Heart left ventricle (tissue), 16 donors: ENCODE measurements at regions not wholly inside any gene's neighbourhood (a gene's known extent, or its start where the extent isn't known, plus 50 kb on each side); places are given as distances from the start of the nearest gene placed in this dataset.
"Not testable (repeated sequence)": the region's sequence is repeated elsewhere in the genome, so short reads cannot be mapped to it uniquely, and the experiment has no call there.

Experiments used
- ATAC-seq, 4 donors: fragments of 200-7000 bp; cut with Tn5 transposase; one replicate each; pipeline ENCODE4 v1.9.1; 2020 to 2022; ENCODE audit warnings: moderate library complexity in 4 of 4, mild to moderate bottlenecking in 3 of 4, moderate number of reproducible peaks in 1 of 4
- DNase-seq, 5 donors: peaks; one replicate each; pipeline ENCODE4 v3.0.0-alpha.2; 2020
- H3K27ac ChIP-seq, 12 donors: fragments of 200-600 bp; sonication (generic) in 4 of 12; one replicate each; pipeline versions ENCODE4 v1.5.0 to v1.8.0; 2016 to 2022; ENCODE audit warnings: mild to moderate bottlenecking in 2 of 12
- H3K27me3 ChIP-seq, 9 donors: fragments of 200-600 bp; sonication (generic) in 2 of 9; one replicate each; pipeline versions ENCODE4 v1.5.1 to v1.8.0; 2016 to 2022; ENCODE audit warnings: mild to moderate bottlenecking in 3 of 9
- H3K36me3 ChIP-seq, 9 donors: fragments of 200-600 bp; sonication (generic) in 2 of 9; one replicate each; pipeline versions ENCODE4 v1.5.0 to v1.8.0; 2018 to 2022; ENCODE audit warnings: mild to moderate bottlenecking in 2 of 9
- H3K4me1 ChIP-seq, 12 donors: fragments of 200-600 bp; sonication (generic) in 4 of 12; one replicate each; pipeline versions ENCODE4 v1.5.0 to v1.8.0; 2016 to 2022; ENCODE audit warnings: mild to moderate bottlenecking in 3 of 12
- H3K4me3 ChIP-seq, 12 donors: fragments of 200-600 bp; sonication (generic) in 4 of 12; one replicate each; pipeline versions ENCODE4 v1.5.0 to v1.8.0; 2017 to 2022; ENCODE audit warnings: mild to moderate bottlenecking in 9 of 12, moderate library complexity in 4 of 12
- H3K9me3 ChIP-seq, 12 donors: fragments of 200-600 bp; sonication (generic) in 4 of 12; one replicate each; pipeline versions ENCODE4 v1.5.0 to v1.8.0; 2016 to 2022; ENCODE audit warnings: mild to moderate bottlenecking in 1 of 12
- WGBS, 4 donors: extraction: QIAGEN DNeasy Blood & Tissue Kit in 2 of 4; methylation state at CpG; one replicate each; pipeline versions ENCODE4 v1.1.5 to v1.1.7; 2013 to 2018; 5-methylcytosine and 5-hydroxymethylcytosine counted together
- intact Hi-C, 10 donors: fragments of 100-400 bp; cut with DNase I; formaldehyde crosslinking; loops; one replicate each; pipeline versions ENCODE4 v1.11.1 to v1.14.2; 2022
- donor health status: ischemic (EF 13 %, LVEDD 7.1; RV severe dilation, severe dysfunction).
- donor health status: healthy with polysubstance abuse.
- donor health status: DM: no; HTN: yes; CAD: no.
- donor health status: DM: no; HTN: no; CAD: no.
- donor health status: ischemic (EF 25% LVEDD 6.9; RV normal size, moderate dysfunction).
- donor health status: ischemic (EF 25% LVEDD 5.7; RV mildly dilated, moderate dysfunction).
- donor health status: healthy.
- donor health status: DM: yes; HTN: yes; CAD: no.
- donor health status: ischemic (EF 35%, LVEDD 5.7; RV mildly dilated, moderate dysfunction).
- donor health status: nonischemic (EF 11% LVEDD 7.7; RV severe dilation, severe dysfunction).
- donor health status: DM: yes; HTN: yes; CAD: no.
- donor health status: PGD.
- donor health status: ischemic (EF 29% LVEDD 5.4; RV normal size, mild dysfunction).
- donor health status: nonischemic (EF 23%, LVEDD 6.1; RV moderate dilation, normal function).

DNA sequence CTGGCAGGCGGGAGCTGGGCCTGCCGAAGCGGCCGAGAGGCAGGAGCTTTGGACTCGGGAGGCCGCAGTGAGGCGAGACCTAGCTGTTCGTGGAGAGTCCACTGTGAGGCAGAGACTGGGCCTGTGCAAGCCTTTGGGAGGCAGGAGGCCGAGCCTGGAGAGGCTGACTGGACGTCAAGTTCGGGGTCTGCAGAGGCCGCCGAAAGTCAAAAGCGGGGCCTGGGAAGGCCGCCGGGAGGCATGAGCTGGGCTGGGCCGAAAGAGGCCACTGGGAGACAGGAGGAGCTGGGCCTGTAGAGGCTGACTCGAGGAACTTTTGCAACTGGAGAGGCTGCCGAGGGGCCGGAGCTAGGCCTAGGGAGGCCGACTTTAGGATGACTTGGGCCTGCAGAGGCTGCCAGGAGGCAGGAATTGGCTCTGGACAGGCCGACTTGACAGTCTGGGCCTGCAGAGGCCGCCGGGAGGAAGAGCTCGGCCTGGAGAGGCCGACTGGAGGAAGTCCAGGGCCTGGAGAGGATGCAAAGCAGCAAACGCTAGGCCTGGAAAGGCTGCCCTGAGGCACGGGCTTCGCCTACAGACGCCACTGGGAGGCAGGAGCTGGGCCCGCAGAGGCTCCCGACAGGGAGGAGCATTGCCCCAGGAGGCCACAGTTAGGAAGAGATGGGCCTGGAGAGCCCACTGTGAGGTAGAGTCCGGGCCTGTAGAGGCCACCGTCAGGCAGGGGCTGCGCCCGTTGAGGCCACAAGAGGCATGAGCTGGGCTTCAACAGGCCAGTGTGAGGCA, 304.0 kb downstream of the ZNF479 start:
- intact Hi-C loops, H3K9me3 ChIP-seq, H3K4me1 ChIP-seq, H3K4me3 ChIP-seq, H3K36me3 ChIP-seq, DNase-seq, H3K27ac ChIP-seq, ATAC-seq, H3K27me3 ChIP-seq: not testable (repeated sequence)
- 84 to 87% (median 86%) methylated on average over 29 to 36 of the region's 36 CpGs for WGBS, 4 donors

DNA sequence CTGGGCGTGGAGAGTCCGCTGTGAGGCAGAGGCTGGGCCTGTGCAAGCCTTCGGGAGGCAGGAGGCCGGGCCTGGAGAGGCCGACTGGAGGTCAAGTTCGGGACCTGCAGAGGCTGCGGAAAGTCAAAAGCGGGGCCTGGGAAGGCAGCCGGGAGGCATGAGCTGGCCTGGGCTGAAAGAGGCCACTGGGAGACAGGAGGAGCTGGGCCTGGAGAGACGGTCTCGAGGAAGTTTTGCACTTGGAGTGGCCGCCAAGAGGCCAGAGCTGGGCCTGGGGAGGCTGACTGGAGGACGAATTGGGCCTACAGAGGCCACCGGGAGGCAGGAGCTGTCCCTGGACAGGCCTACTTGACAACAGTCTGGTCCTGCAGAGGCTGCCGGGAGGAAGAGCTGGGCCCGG, 304.7 kb downstream of the ZNF479 start:
- H3K9me3 ChIP-seq, H3K4me3 ChIP-seq, ATAC-seq, H3K27me3 ChIP-seq, H3K36me3 ChIP-seq, intact Hi-C loops, H3K4me1 ChIP-seq, DNase-seq, H3K27ac ChIP-seq: not testable (repeated sequence)
- WGBS, 4 donors = 80 to 88% (median 85%) methylated on average over 12 to 16 of the region's 16 CpGs

DNA sequence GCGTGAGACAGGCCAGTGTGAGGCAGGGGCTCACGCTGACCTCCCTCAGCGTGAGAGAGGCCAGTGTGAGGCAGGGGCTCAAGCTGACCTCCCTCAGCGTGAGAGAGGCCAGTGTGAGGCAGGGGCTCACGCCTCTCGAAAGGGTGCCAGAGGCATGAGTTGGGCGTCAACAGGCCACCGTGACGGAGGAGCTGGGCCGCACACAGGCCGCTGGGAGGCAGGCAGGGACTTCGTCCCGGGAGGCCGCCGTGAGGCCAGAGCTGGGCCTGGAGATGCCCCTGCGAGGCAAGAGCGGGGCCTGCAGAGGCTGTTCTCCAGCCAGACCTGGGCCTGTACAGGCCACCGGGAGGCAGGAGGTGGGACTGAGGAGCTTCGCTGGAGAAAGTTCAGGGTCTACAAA, 305.7 kb downstream of the ZNF479 start:
- ATAC-seq, H3K27ac ChIP-seq, H3K9me3 ChIP-seq, intact Hi-C loops, H3K4me1 ChIP-seq, H3K27me3 ChIP-seq, H3K4me3 ChIP-seq, H3K36me3 ChIP-seq, DNase-seq: not testable (repeated sequence)
- WGBS, 4 donors = 89 to 95% (median 93%) methylated on average over 5 to 18 of the region's 19 CpGs

DNA sequence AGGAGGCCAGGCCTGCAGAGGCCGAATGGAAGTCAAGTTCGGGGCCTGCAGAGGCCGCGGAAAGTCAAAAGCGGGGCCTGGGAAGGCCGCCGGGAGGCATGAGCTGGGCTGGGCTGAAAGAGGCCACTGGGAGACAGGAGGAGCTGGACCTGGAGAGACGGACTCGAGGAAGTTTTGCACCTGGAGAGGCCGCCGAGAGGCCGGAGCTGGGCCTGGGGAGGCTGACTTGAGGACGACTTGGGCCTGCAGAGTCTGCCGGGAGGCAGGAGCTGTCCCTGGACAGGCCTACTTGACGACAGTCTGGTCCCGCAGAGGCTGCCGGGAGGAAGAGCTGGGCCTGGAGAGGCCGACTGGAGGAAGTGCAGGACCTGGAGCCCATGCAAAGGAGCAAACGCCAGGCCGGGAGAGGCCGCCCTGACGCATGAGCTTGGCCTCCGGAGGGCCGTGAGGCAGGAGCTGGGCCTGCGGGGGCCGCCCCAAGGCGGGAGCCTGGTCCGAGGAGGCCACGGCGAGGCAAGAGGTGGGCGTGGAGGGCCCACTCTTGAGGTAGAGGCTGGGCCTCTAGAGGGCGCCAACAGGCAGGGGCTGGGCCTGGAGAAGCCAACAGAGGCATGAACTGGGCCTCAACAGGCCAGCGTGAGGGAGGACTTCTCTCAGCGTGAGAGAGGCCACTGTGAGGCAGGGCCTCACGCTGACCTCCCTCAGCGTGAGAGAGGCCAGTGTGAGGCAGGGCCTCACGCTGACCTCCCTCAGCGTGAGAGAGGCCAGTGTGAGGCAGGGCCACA, 306.3 kb downstream of the ZNF479 start:
- H3K9me3 ChIP-seq, DNase-seq, ATAC-seq, H3K4me1 ChIP-seq, H3K27me3 ChIP-seq, H3K4me3 ChIP-seq, H3K36me3 ChIP-seq, intact Hi-C loops, H3K27ac ChIP-seq: not testable (repeated sequence)
- 83 to 90% (median 87%) methylated on average over 18 to 34 of the region's 38 CpGs for WGBS, 4 donors

DNA sequence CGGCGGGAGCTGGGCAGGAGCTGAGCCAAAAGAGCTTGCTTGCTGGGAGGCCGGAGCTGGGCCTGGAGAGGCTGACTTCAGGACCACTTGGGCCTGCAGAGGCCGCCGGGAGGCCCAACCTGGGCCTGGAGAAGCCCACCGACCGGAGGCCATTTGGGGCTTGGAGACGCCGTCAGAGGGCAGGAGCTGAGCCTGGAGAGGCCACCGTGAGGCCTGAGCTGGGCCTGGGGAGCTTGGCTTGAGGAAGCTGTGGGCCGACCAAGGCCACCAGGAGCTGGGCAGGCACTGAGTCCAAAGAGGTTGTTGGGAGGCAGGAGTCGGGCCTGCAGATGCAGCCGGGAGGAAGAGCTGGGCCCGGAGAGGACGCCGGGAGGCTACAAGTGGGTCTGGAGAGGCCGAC, 307.1 kb downstream of the ZNF479 start:
- H3K27ac ChIP-seq, H3K36me3 ChIP-seq, ATAC-seq, H3K27me3 ChIP-seq, DNase-seq, H3K4me3 ChIP-seq, H3K9me3 ChIP-seq, H3K4me1 ChIP-seq, intact Hi-C loops: not testable (repeated sequence)
- WGBS, 4 donors = 85 to 100% (median 87%) methylated on average over 3 to 15 of the region's 17 CpGs

DNA sequence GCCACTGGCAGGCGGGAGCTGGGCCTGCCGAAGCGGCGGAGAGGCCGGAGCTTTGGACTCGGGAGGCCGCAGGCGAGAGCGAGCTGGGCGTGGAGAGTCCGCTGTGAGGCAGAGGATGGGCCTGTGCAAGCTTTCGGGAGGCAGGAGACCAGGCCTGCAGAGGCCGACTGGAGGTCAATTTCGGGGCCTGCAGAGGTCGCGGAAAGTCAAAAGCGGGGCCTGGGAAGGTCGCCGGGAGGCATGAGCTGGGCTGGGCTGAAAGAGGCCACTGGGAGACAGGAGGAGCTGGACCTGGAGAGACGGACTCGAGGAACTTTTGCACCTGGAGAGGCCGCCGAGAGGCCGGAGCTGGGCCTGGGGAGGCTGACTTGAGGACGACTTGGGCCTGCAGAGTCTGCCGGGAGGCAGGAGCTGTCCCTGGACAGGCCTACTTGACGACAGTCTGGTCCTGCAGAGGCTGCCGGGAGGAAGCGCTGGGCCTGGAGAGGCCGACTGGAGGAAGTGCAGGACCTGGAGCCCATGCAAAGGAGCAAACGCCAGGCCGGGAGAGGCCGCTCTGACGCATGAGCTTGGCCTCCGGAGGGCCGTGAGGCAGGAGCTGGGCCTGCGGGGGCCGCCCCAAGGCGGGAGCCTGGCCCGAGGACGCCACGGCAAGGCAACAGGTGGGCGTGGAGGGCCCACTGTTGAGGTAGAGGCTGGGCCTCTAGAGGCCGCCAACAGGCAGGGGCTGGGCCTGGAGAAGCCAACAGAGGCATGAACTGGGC, 308.2 kb downstream of the ZNF479 start:
- H3K9me3 ChIP-seq, ATAC-seq, H3K27ac ChIP-seq, H3K4me1 ChIP-seq, intact Hi-C loops, H3K4me3 ChIP-seq, H3K27me3 ChIP-seq, H3K36me3 ChIP-seq, DNase-seq: not testable (repeated sequence)
- WGBS, 4 donors = 89 to 93% (median 91%) methylated on average over 8 to 32 of the region's 44 CpGs

DNA sequence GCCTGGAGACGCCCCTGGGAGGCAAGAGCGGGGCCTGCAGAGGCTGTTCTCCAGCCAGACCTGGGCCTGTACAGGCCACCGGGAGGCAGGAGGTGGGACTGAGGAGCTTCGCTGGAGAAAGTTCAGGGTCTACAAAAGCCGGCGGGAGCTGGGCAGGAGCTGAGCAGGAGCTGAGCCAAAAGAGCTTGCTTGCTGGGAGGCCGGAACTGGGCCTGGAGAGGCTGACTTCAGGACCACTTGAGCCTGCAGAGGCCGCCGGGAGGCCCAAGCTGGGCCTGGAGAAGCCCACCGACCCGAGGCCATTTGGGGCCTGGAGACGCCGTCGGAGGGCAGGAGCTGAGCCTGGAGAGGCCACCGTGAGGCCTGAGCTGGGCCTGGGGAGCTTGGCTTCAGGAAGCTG, 309.0 kb downstream of the ZNF479 start:
- H3K27ac ChIP-seq, DNase-seq, H3K9me3 ChIP-seq, ATAC-seq, H3K27me3 ChIP-seq, H3K36me3 ChIP-seq, H3K4me3 ChIP-seq, intact Hi-C loops, H3K4me1 ChIP-seq: not testable (repeated sequence)
- WGBS, 4 donors = 83 to 95% (median 92%) methylated on average over 11 to 13 of the region's 15 CpGs

DNA sequence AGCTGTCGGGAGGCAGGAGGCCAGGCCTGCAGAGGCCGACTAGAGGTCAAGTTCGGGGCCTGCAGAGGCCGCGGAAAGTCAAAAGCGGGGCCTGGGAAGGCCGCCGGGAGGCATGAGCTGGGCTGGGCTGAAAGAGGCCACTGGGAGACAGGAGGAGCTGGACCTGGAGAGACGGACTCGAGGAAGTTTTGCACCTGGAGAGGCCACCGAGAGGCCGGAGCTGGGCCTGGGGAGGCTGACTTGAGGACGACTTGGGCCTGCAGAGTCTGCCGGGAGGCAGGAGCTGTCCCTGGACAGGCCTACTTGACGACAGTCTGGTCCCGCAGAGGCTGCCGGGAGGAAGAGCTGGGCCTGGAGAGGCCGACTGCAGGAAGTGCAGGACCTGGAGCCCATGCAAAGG, 310.1 kb downstream of the ZNF479 start:
- not testable (repeated sequence) for H3K36me3 ChIP-seq
- 85 to 93% (median 91%) methylated on average over 6 to 14 of the region's 18 CpGs for WGBS, 4 donors

DNA sequence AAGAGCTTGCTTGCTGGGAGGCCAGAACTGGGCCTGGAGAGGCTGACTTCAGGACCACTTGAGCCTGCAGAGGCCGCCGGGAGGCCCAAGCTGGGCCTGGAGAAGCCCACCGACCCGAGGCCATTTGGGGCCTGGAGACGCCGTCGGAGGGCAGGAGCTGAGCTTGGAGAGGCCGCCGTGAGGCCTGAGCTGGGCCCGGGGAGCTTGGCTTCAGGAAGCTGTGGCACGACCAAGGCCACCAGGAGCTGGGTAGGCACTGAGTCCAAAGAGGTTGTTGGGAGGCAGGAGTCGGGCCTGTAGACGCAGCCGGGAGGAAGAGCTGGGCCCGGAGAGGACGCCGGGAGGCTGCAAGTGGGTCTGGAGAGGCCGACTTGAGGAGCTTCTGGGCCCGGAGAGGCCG, 310.7 kb downstream of the ZNF479 start:
- not testable (repeated sequence) for ATAC-seq, DNase-seq
- WGBS, 4 donors = 90 to 93% methylated on average over 7 to 14 of the region's 20 CpGs; no CpG with 5 or more reads in 2 of the 4 donors

More for the DNA sequence above, 310.1 kb downstream of the ZNF479 start:
- DNase-seq, H3K9me3 ChIP-seq, intact Hi-C loops, H3K4me3 ChIP-seq, H3K27ac ChIP-seq, H3K27me3 ChIP-seq, H3K4me1 ChIP-seq, ATAC-seq: not testable (repeated sequence)

DNA sequence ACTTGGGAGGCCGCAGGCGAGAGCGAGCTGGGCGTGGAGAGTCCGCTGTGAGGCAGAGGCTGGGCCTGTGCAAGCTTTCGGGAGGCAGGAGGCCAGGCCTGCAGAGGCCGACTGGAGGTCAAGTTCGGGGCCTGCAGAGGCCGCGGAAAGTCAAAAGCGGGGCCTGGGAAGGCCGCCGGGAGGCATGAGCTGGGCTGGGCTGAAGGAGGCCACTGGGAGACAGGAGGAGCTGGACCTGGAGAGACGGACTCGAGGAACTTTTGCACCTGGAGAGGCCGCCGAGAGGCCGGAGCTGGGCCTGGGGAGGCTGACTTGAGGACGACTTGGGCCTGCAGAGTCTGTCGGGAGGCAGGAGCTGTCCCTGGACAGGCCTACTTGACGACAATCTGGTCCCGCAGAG, 314.0 kb downstream of the ZNF479 start:
- H3K27me3 ChIP-seq, H3K36me3 ChIP-seq, ATAC-seq, H3K9me3 ChIP-seq, H3K4me1 ChIP-seq, H3K4me3 ChIP-seq, DNase-seq, H3K27ac ChIP-seq, intact Hi-C loops: not testable (repeated sequence)
- 85 to 93% (median 89%) methylated on average over 7 to 15 of the region's 22 CpGs for WGBS, 4 donors

More for the DNA sequence above, 310.7 kb downstream of the ZNF479 start:
- H3K27ac ChIP-seq, H3K9me3 ChIP-seq, intact Hi-C loops, H3K4me1 ChIP-seq, H3K36me3 ChIP-seq, H3K27me3 ChIP-seq, H3K4me3 ChIP-seq: not testable (repeated sequence)
